H1 (cell line): ENCODE measurements at regions not wholly inside any gene's neighbourhood (a gene's known extent, or its start where the extent isn't known, plus 50 kb on each side); places are given as distances from the start of the nearest gene placed in this dataset.

Experiments used
- CHD7 ChIP-seq: fragments of 300-600 bp; sonication (generic); IDR thresholded peaks from 2 replicates; pipeline ENCODE4 v1.7.1; 2012; ENCODE audit warnings: low read length, moderate library complexity, mild to moderate bottlenecking, inconsistent platforms; ENCODE audit not compliant: insufficient replicate concordance

DNA sequence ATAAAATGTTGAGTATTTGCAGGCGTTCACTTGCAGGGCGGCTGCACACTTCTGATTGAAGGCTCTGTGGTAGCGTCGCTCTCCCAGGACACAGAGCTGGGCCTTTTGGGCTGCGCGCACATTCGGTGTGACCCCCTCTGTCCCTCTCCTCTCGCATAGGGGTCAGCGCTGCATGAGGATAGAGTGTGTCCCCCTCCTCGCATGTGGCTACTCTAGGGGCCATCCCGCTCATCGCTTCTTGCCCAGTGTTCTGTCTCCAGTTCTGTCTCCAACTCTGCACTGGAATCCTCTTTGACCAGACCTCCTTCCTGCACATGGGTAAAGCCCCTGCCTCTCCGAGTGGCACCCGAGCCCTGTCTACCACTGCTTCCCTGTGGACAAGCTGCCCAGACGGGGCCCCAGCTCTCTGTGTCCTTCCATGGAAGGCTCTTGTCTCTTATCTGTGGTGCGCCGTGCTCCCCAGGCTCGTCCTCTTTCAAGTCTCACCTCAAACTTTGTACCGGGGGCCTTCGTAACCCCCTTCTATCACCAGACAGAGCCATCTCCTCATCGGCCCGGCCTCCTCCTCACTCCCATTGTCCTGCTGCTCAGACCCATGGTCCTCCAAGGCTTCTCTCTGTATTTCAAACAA is 278.0 kb upstream of the HDAC4 start (continued):
- no peak for TF ChIP-seq CHD7
